Endothelial cell of umbilical vein (primary cell): ENCODE measurements at regions not wholly inside any gene's neighbourhood (a gene's known extent, or its start where the extent isn't known, plus 50 kb on each side); places are given as distances from the start of the nearest gene placed in this dataset.

ENCODE experiments used
- BruUV-seq: library from RNA; stranded (reverse); fragments of 400-500 nt; replicated peaks from 2 replicates; lab custom pipeline; 2021; lab: Mats Ljungman, UMichigan
- CTCF ChIA-PET: fragments of 300-600, 350-600 bp; sonication (Branson Sonifier 250); formaldehyde crosslinking; loops from one replicate; lab custom pipeline; 2021; ENCODE audit warnings: antibody characterized with exemption, inconsistent platforms; lab: Charles Lee
- POLR2A ChIA-PET: fragments of 300-600, 350-600 bp; sonication (Branson Sonifier 250); formaldehyde crosslinking; loops from one replicate; lab custom pipeline; 2021; ENCODE audit warnings: antibody characterized with exemption, inconsistent platforms; lab: Charles Lee
- DNase-seq: peaks from one replicate; pipeline ENCODE4 v3.0.0-alpha.2; 2011; ENCODE audit warnings: low read depth, low spot score
- FAIRE-seq: peaks from 2 replicates; lab custom pipeline; 2011; peaks lifted over from hg19 to GRCh38; lab: Jason Lieb, UNC
- H2AFZ ChIP-seq: 2 replicates; pipeline ENCODE4 v1.6.0; 2012; ENCODE audit warnings: low read depth, low read length, control low read depth, inconsistent platforms
- H3K27ac ChIP-seq: 2 replicates; pipeline ENCODE4 v1.5.1; 2011; ENCODE audit warnings: low read depth, mild to moderate bottlenecking, control low read depth, low read length, moderate library complexity; ENCODE audit not compliant: insufficient read depth
- H3K27me3 ChIP-seq, 2 experiments: 2 replicates each; pipeline versions ENCODE4 v1.6.0 to v1.6.1; 2011; ENCODE audit warnings: low read length in 2 of 2, mixed read lengths in 1 of 2; ENCODE audit not compliant: control insufficient read depth in 2 of 2, insufficient read depth in 2 of 2
- H3K36me3 ChIP-seq, 2 experiments: 2 replicates in 1 of 2; 3 replicates in 1 of 2; pipeline ENCODE4 v1.5.1; 2011; ENCODE audit warnings: low read length in 2 of 2, mild to moderate bottlenecking in 1 of 2, moderate library complexity in 1 of 2; ENCODE audit not compliant: control insufficient read depth in 2 of 2, insufficient read depth in 2 of 2; ENCODE audit errors: extremely low read depth in 1 of 2
- H3K4me1 ChIP-seq: 3 replicates; pipeline ENCODE4 v1.5.1; 2011; ENCODE audit warnings: mild to moderate bottlenecking, low read length; ENCODE audit not compliant: control insufficient read depth, insufficient read depth; ENCODE audit errors: extremely low read depth
- H3K4me2 ChIP-seq: 2 replicates; pipeline ENCODE4 v1.6.1; 2011; ENCODE audit warnings: low read length, control low read depth, mixed read lengths; ENCODE audit not compliant: insufficient read depth
- H3K4me3 ChIP-seq, 3 experiments: fragments of 200-600 bp in 1 of 3; sonication (generic), shearing (Covaris generic) in 1 of 3; replicated peaks in 1 of 3; 2 replicates each; pipeline ENCODE4 v1.5.1; 2011 to 2016; ENCODE audit warnings: control low read depth in 3 of 3, low read length in 3 of 3, mild to moderate bottlenecking in 2 of 3, inconsistent platforms in 1 of 3, low read depth in 1 of 3, moderate library complexity in 1 of 3; ENCODE audit not compliant: insufficient read depth in 1 of 3
- H3K79me2 ChIP-seq: 2 replicates; pipeline ENCODE4 v1.6.0; 2012; ENCODE audit warnings: low read length, inconsistent platforms; ENCODE audit not compliant: control insufficient read depth, insufficient read depth
- H3K9ac ChIP-seq: replicated peaks from 2 replicates; pipeline ENCODE3; 2011; ENCODE audit warnings: low read length, control low read depth; ENCODE audit not compliant: insufficient read depth; ENCODE audit errors: extremely low read depth
- H3K9me1 ChIP-seq: replicated peaks from 3 replicates; pipeline ENCODE4 v1.6.0; 2011; ENCODE audit warnings: mild to moderate bottlenecking, low read length; ENCODE audit not compliant: control insufficient read depth, insufficient read depth; ENCODE audit errors: extremely low read depth
- H3K9me3 ChIP-seq: replicated peaks from 2 replicates; pipeline ENCODE4 v1.5.1; 2012; ENCODE audit warnings: low read length, inconsistent platforms; ENCODE audit not compliant: control insufficient read depth, insufficient read depth
- H4K20me1 ChIP-seq: replicated peaks from 2 replicates; pipeline ENCODE3; 2011; ENCODE audit warnings: mild to moderate bottlenecking, low read length; ENCODE audit not compliant: control insufficient read depth, insufficient read depth; ENCODE audit errors: extremely low read depth
- EZH2 ChIP-seq: IDR thresholded peaks from 2 replicates; pipeline ENCODE4 v1.6.1; 2012; ENCODE audit warnings: borderline replicate concordance, low read depth, mild to moderate bottlenecking, moderate library complexity, low read length, inconsistent platforms; ENCODE audit not compliant: severe bottlenecking
- FOS ChIP-seq: IDR thresholded peaks from 2 replicates; pipeline ENCODE4 v1.6.1; 2011; ENCODE audit warnings: mild to moderate bottlenecking, low read length, moderate library complexity, borderline replicate concordance; ENCODE audit not compliant: insufficient read depth
- GATA2 ChIP-seq: IDR thresholded peaks from 2 replicates; pipeline ENCODE4 v1.7.0; 2011; ENCODE audit warnings: low read depth, mild to moderate bottlenecking, moderate library complexity, mixed read lengths, low read length; ENCODE audit not compliant: insufficient read length, insufficient read depth
- JUN ChIP-seq: IDR thresholded peaks from 2 replicates; pipeline ENCODE4 v1.6.1; 2011; ENCODE audit warnings: borderline replicate concordance, low read depth; ENCODE audit not compliant: insufficient read length, insufficient read depth
- MYC ChIP-seq: IDR thresholded peaks from one replicate; pipeline ENCODE4 v1.6.1; 2011; ENCODE audit warnings: mild to moderate bottlenecking, low read depth, low read length
- POLR2A ChIP-seq: IDR thresholded peaks from 2 replicates; pipeline ENCODE4 v1.6.1; 2012; ENCODE audit warnings: low read depth, mild to moderate bottlenecking, control low read depth, low read length
- POLR2AphosphoS5 ChIP-seq: IDR thresholded peaks from 2 replicates; pipeline ENCODE4 v1.6.1; 2012; ENCODE audit warnings: low read depth, mild to moderate bottlenecking, control low read depth, low read length, moderate library complexity; ENCODE audit not compliant: insufficient read depth
- dilution Hi-C: fragments of 300-500 bp; cut with MboI; formaldehyde crosslinking; loops from one replicate; pipeline ENCODE4 v1.15.0; 2019; ENCODE audit warnings: low sequenced_read_pairs; ENCODE audit not compliant: extremely low pct_ligation_motif_present
- intact Hi-C: fragments of 100-400 bp; cut with micrococcal nuclease; formaldehyde crosslinking; loops from one replicate; pipeline ENCODE4 v1.10.0; 2022
- TF ChIP-seq, protein P1 (sequence below): IDR thresholded peaks from 2 replicates; pipeline ENCODE4 v1.6.1; 2011; ENCODE audit not compliant: insufficient read depth, insufficient read length
- TF ChIP-seq, protein P2 (sequence below), 2 donors: IDR thresholded peaks; 1 replicate in 1 of 2; 2 replicates in 1 of 2; pipeline ENCODE4 v1.5.1; 2011; ENCODE audit warnings: low read length in 2 of 2, mild to moderate bottlenecking in 2 of 2, moderate library complexity in 2 of 2, control low read depth in 1 of 2, inconsistent platforms in 1 of 2, low read depth in 1 of 2; ENCODE audit not compliant: insufficient read depth in 1 of 2; ENCODE audit errors: extremely low read depth in 1 of 2

DNA sequence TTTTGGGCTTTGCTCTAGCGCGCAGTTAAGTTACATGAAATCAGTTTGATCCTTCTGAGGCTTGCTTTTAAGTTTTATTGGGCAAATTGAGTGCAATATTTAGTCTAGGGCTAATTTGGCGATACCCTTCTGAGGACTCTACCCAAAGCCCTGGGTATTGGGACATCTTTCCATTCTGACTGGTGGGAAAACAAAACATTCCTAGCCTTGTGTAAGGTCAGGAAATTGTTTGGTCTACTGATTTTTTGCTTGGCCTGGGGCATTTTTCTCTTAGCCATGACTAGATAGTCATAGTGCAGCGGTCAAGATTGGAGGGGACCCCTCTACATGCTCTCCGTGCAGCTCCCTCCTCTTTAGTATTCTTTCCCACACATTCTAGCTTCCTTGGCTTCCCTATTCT is 189.6 kb upstream of the PTGFR start:
- intact Hi-C loops = no loop called here

More for the DNA sequence above, 189.6 kb upstream of the PTGFR start:
- Histone ChIP-seq H3K9me3 (no peaks in the 10 kb centered on the region), H3K79me2 (no peaks in the 10 kb centered on the region), H2AFZ (no peak overlapping the region), H3K9me1 (no peaks in the 10 kb centered on the region), H3K36me3 (no peaks in the 10 kb centered on the region), H3K27me3 (peaks cover 0 to 2% of the 10 kb centered on the region in 2 experiments), H3K4me3 (no peak overlapping the region), H3K9ac (no peak overlapping the region), H4K20me1 (no peaks in the 10 kb centered on the region), H3K4me2 (no peak overlapping the region), H3K27ac (no peak overlapping the region), H3K4me1 (no peaks in the 10 kb centered on the region)
- no peak for DNase-seq
- ChIA-PET CTCF (no interaction called here), POLR2A (no interaction called here)
- dilution Hi-C loops = no loop called here
- BruUV-seq = no TSS peak
- no peak for FAIRE-seq
- TF ChIP-seq POLR2AphosphoS5 (no peak), EZH2 (no peak), MYC (no peak), POLR2A (no peak), GATA2 (no peak), FOS (no peak), JUN (no peak)
- TF ChIP-seq, protein P1, sequence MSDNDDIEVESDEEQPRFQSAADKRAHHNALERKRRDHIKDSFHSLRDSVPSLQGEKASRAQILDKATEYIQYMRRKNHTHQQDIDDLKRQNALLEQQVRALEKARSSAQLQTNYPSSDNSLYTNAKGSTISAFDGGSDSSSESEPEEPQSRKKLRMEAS = no peak
- TF ChIP-seq, protein P2, sequence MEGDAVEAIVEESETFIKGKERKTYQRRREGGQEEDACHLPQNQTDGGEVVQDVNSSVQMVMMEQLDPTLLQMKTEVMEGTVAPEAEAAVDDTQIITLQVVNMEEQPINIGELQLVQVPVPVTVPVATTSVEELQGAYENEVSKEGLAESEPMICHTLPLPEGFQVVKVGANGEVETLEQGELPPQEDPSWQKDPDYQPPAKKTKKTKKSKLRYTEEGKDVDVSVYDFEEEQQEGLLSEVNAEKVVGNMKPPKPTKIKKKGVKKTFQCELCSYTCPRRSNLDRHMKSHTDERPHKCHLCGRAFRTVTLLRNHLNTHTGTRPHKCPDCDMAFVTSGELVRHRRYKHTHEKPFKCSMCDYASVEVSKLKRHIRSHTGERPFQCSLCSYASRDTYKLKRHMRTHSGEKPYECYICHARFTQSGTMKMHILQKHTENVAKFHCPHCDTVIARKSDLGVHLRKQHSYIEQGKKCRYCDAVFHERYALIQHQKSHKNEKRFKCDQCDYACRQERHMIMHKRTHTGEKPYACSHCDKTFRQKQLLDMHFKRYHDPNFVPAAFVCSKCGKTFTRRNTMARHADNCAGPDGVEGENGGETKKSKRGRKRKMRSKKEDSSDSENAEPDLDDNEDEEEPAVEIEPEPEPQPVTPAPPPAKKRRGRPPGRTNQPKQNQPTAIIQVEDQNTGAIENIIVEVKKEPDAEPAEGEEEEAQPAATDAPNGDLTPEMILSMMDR (IDR thresholded peaks at IDR 0.05; ENCODE audit: extremely low read depth in 1 of 2, insufficient read depth in 1 of 2, low read depth in 1 of 2, low read length in 2 of 2) = no peak
